GM23338 (cell line): ENCODE measurements at regions not wholly inside any gene's neighbourhood (a gene's known extent, or its start where the extent isn't known, plus 50 kb on each side); places are given as distances from the start of the nearest gene placed in this dataset.

Experiments
- ATAC-seq: fragments of 200-7000 bp; cut with Tn5 transposase; 3 replicates; pipeline ENCODE4 v1.9.1; 2020
- DNase-seq: peaks from one replicate; pipeline ENCODE4 v3.0.0-alpha.2; 2015; ENCODE audit warnings: low spot score
- H2AFZ ChIP-seq: fragments of 200-600 bp; sonication (generic); 2 replicates; pipeline ENCODE4 v1.8.0; 2016; ENCODE audit warnings: antibody characterized with exemption, mild to moderate bottlenecking, moderate library complexity
- H3F3A ChIP-seq: fragments of 200-600 bp; sonication (generic); replicated peaks from 2 replicates; pipeline ENCODE4 v1.8.0; 2017; ENCODE audit warnings: antibody characterized with exemption, mixed run types, low read depth
- H3K27ac ChIP-seq: fragments of 200-600 bp; sonication (generic); 2 replicates; pipeline ENCODE4 v1.6.1; 2016; ENCODE audit warnings: low read depth
- H3K27me3 ChIP-seq: fragments of 200-600 bp; sonication (generic); 2 replicates; pipeline ENCODE4 v1.8.0; 2016; ENCODE audit warnings: mild to moderate bottlenecking, mixed run types, moderate library complexity; ENCODE audit not compliant: insufficient read depth
- H3K36me3 ChIP-seq: fragments of 200-600 bp; sonication (generic); 2 replicates; pipeline ENCODE4 v1.8.0; 2016; ENCODE audit warnings: mild to moderate bottlenecking; ENCODE audit not compliant: insufficient read depth
- H3K4me1 ChIP-seq: fragments of 200-600 bp; sonication (generic); 2 replicates; pipeline ENCODE4 v1.8.0; 2016; ENCODE audit warnings: mild to moderate bottlenecking, moderate library complexity; ENCODE audit not compliant: insufficient read depth
- H3K4me2 ChIP-seq: fragments of 200-600 bp; sonication (generic); 2 replicates; pipeline ENCODE4 v1.7.1; 2017; ENCODE audit warnings: mixed run types
- H3K4me3 ChIP-seq: fragments of 200-600 bp; sonication (generic); 2 replicates; pipeline ENCODE4 v1.6.1; 2016; ENCODE audit warnings: mixed run types
- H3K79me2 ChIP-seq: fragments of 200-600 bp; sonication (generic); replicated peaks from 2 replicates; pipeline ENCODE4 v1.8.0; 2017; ENCODE audit warnings: mild to moderate bottlenecking; ENCODE audit not compliant: insufficient read depth
- H3K9me2 ChIP-seq: fragments of 200-600 bp; sonication (generic); 2 replicates; pipeline ENCODE4 v1.8.0; 2017; ENCODE audit not compliant: insufficient read depth
- H4K20me1 ChIP-seq: fragments of 200-600 bp; sonication (generic); replicated peaks from 2 replicates; pipeline ENCODE4 v1.8.0; 2017; ENCODE audit warnings: mild to moderate bottlenecking; ENCODE audit not compliant: insufficient read depth
- H3K27ac Mint-ChIP-seq: 2 replicates; pipeline ENCODE4 v1.8.0; 2020; ENCODE audit warnings: inconsistent platforms, mild to moderate bottlenecking, moderate library complexity, mixed read lengths
- H3K27me3 Mint-ChIP-seq: 3 replicates; pipeline ENCODE4 v1.8.0; 2022; ENCODE audit warnings: low read depth, mild to moderate bottlenecking, moderate library complexity, mixed read lengths, inconsistent platforms; ENCODE audit not compliant: insufficient read depth, poor library complexity
- H3K36me3 Mint-ChIP-seq: 3 replicates; pipeline ENCODE4 v1.8.0; 2021; ENCODE audit warnings: low read depth, mild to moderate bottlenecking, inconsistent platforms, moderate library complexity, mixed read lengths
- H3K4me1 Mint-ChIP-seq: 3 replicates; pipeline ENCODE4 v1.8.0; 2020; ENCODE audit warnings: mild to moderate bottlenecking, inconsistent platforms, mixed read lengths
- H3K4me3 Mint-ChIP-seq: 3 replicates; pipeline ENCODE4 v1.8.0; 2021; ENCODE audit warnings: moderate library complexity, mild to moderate bottlenecking, inconsistent platforms, mixed read lengths
- H3K9me3 Mint-ChIP-seq: 3 replicates; pipeline ENCODE4 v1.8.0; 2020; ENCODE audit warnings: moderate library complexity, mild to moderate bottlenecking, inconsistent platforms, mixed read lengths
- CREB1 ChIP-seq: fragments of 250-450 bp; sonication (Bioruptor Pico); IDR thresholded peaks from 2 replicates; pipeline ENCODE4 v1.5.0; 2020; ENCODE audit warnings: low read depth, mild to moderate bottlenecking, moderate library complexity
- CTCF ChIP-seq, 2 experiments: fragments of 200-600 bp in 1 of 2; sonication (generic) in 1 of 2; conservative IDR thresholded peaks; 2 replicates each; pipeline versions ENCODE4 v1.5.1 to v1.6.1; 2016 to 2017; ENCODE audit warnings: antibody characterized with exemption in 2 of 2, low read depth in 2 of 2, mild to moderate bottlenecking in 2 of 2, moderate library complexity in 1 of 2
- ETS1 ChIP-seq: IDR thresholded peaks from 2 replicates; pipeline ENCODE4 v1.6.1; 2016; ENCODE audit warnings: antibody characterized with exemption
- EZH2 ChIP-seq: fragments of 200-600 bp; sonication (generic); IDR thresholded peaks from one replicate; pipeline ENCODE4 v1.8.0; 2017; ENCODE audit warnings: antibody characterized with exemption, mild to moderate bottlenecking, low read depth; ENCODE audit not compliant: unreplicated experiment
- EZH2phosphoT487 ChIP-seq: fragments of 200-600 bp; sonication (generic); IDR thresholded peaks from one replicate; pipeline ENCODE4 v1.8.1; 2018; ENCODE audit warnings: antibody characterized with exemption; ENCODE audit not compliant: unreplicated experiment
- JUNB ChIP-seq: IDR thresholded peaks from one replicate; pipeline ENCODE4 v1.6.1; 2016; ENCODE audit warnings: antibody characterized with exemption; ENCODE audit not compliant: unreplicated experiment
- NANOG ChIP-seq: IDR thresholded peaks from 2 replicates; pipeline ENCODE4 v1.6.1; 2016; ENCODE audit warnings: antibody characterized with exemption, borderline replicate concordance
- POLR2AphosphoS5 ChIP-seq: IDR thresholded peaks from 2 replicates; pipeline ENCODE4 v1.6.1; 2016; ENCODE audit warnings: antibody characterized with exemption, low read depth
- REST ChIP-seq: IDR thresholded peaks from one replicate; pipeline ENCODE4 v1.6.1; 2018; ENCODE audit warnings: antibody characterized with exemption; ENCODE audit not compliant: unreplicated experiment
- STAT1 ChIP-seq: IDR thresholded peaks from one replicate; pipeline ENCODE4 v1.6.1; 2016; ENCODE audit warnings: antibody characterized with exemption; ENCODE audit not compliant: unreplicated experiment
- ZNF114 ChIP-seq: fragments of 250-450 bp; sonication (Bioruptor Pico); IDR thresholded peaks from 2 replicates; pipeline ENCODE4 v1.5.0; 2020; ENCODE audit warnings: mild to moderate bottlenecking, moderate library complexity
- ZNF331 ChIP-seq: fragments of 250-450 bp; sonication (Bioruptor Pico); IDR thresholded peaks from 2 replicates; pipeline ENCODE4 v1.5.0; 2020; ENCODE audit warnings: low read depth, mild to moderate bottlenecking, moderate library complexity
- ZNF462 ChIP-seq: fragments of 250-450 bp; sonication (Bioruptor Pico); IDR thresholded peaks from 2 replicates; pipeline ENCODE4 v1.5.0; 2020; ENCODE audit warnings: mild to moderate bottlenecking, moderate library complexity

- TF ChIP-seq CTCF (conservative IDR thresholded peaks at IDR 0.05; ENCODE audit: low read depth in 2 of 2) (no peak), REST (no peak), ZNF114 (CRISPR knock-in tag) (no peak), NANOG (no peak), EZH2phosphoT487 (no peak), STAT1 (no peak), POLR2AphosphoS5 (no peak), ZNF331 (CRISPR knock-in tag) (no peak), ETS1 (no peak), ZNF462 (CRISPR knock-in tag) (no peak), EZH2 (no peak), JUNB (no peak), CREB1 (no peak)
- Mint-ChIP-seq H3K36me3 (no peaks in the 10 kb centered on the region), H3K4me3 (no peak overlapping the region), H3K27ac (no peak overlapping the region), H3K9me3 (no peaks in the 10 kb centered on the region; the same call in 2 of the 3 replicates), H3K4me1 (no peaks in the 10 kb centered on the region), H3K27me3 (peaks cover 2% of the 10 kb centered on the region)
- Histone ChIP-seq H3F3A (no peaks in the 10 kb centered on the region), H4K20me1 (no peaks in the 10 kb centered on the region), H3K4me1 (no peaks in the 10 kb centered on the region), H3K36me3 (no peaks in the 10 kb centered on the region), H2AFZ (no peak overlapping the region), H3K4me3 (no peak overlapping the region), H3K4me2 (no peak overlapping the region), H3K27me3 (no peaks in the 10 kb centered on the region), H3K9me2 (no peaks in the 10 kb centered on the region), H3K79me2 (no peaks in the 10 kb centered on the region), H3K27ac (no peak overlapping the region)
- DNase-seq (no peak), ATAC-seq (no peak)
These were observed 90.1 kb upstream of the EFHC2 start for GRCh38 chrX:44433556-44433955.
